Jurkat, Clone E6-1 (cell line): ENCODE measurements at regions not wholly inside any gene's neighbourhood (a gene's known extent, or its start where the extent isn't known, plus 50 kb on each side); places are given as distances from the start of the nearest gene placed in this dataset.

Experiments
- DNase-seq: peaks from one replicate; pipeline ENCODE4 v3.0.0-alpha.2; 2011; ENCODE audit warnings: low read depth, low spot score
- H3K4me3 ChIP-seq: 2 replicates; pipeline ENCODE4 v1.5.1; 2011; ENCODE audit warnings: mild to moderate bottlenecking, low read length, control low read depth, moderate library complexity

- H3K4me3 ChIP-seq, result no peak overlapping the region
- no peak for DNase-seq
Observed at GRCh38 chr14:51436630-51437029, 196.6 kb downstream of the TMX1 start.

- DNase-seq, result no peak
- no peak overlapping the region for H3K4me3 ChIP-seq
Observed at GRCh38 chr14:51439896-51440295, 199.8 kb downstream of the TMX1 start.

- no peak for DNase-seq
- H3K4me3 ChIP-seq, result no peak overlapping the region
Observed at GRCh38 chr14:51441001-51441400, 201.0 kb downstream of the TMX1 start.

- no peak overlapping the region for H3K4me3 ChIP-seq
- DNase-seq, result no peak
Observed at GRCh38 chr14:51442513-51443175, 202.6 kb downstream of the TMX1 start.

GRCh38 chr14:51443195-51444018 is 203.4 kb downstream of the TMX1 start:
- no peak for DNase-seq
- H3K4me3 ChIP-seq, result no peak overlapping the region

GRCh38 chr14:51444353-51445000 is 204.4 kb downstream of the TMX1 start:
- DNase-seq, result no peak
- H3K4me3 ChIP-seq, result no peak overlapping the region

- no peak overlapping the region for H3K4me3 ChIP-seq
- DNase-seq, result no peak
Observed at GRCh38 chr14:51445001-51445390, 204.9 kb downstream of the TMX1 start.

GRCh38 chr14:51446771-51447170 is 204.9 kb upstream of the FRMD6 start:
- no peak for DNase-seq
- H3K4me3 ChIP-seq, result no peak overlapping the region

- no peak for DNase-seq
- no peak overlapping the region for H3K4me3 ChIP-seq
Observed at GRCh38 chr14:51447411-51447810, 204.3 kb upstream of the FRMD6 start.

GRCh38 chr14:51448831-51449670 is 202.7 kb upstream of the FRMD6 start:
- DNase-seq, result no peak

GRCh38 chr14:51449681-51450080 is 202.0 kb upstream of the FRMD6 start:
- DNase-seq, result no peak
- no peak overlapping the region for H3K4me3 ChIP-seq

More at GRCh38 chr14:51448831-51449670, 202.7 kb upstream of the FRMD6 start:
- H3K4me3 ChIP-seq, result no peak overlapping the region

GRCh38 chr14:51451561-51451960 is 200.1 kb upstream of the FRMD6 start:
- no peak overlapping the region for H3K4me3 ChIP-seq
- no peak for DNase-seq

GRCh38 chr14:51453869-51454268 is 197.8 kb upstream of the FRMD6 start:
- DNase-seq, result no peak
- no peak overlapping the region for H3K4me3 ChIP-seq

- DNase-seq, result no peak
- H3K4me3 ChIP-seq, result no peak overlapping the region
Observed at GRCh38 chr14:51454351-51454750, 197.4 kb upstream of the FRMD6 start.

GRCh38 chr14:51455041-51455835 is 196.5 kb upstream of the FRMD6 start:
- DNase-seq, result no peak
- no peak overlapping the region for H3K4me3 ChIP-seq

GRCh38 chr14:51457843-51458562 is 193.7 kb upstream of the FRMD6 start:
- no peak for DNase-seq
- no peak overlapping the region for H3K4me3 ChIP-seq

- DNase-seq, result no peak
- H3K4me3 ChIP-seq, result no peak overlapping the region
Observed at GRCh38 chr14:51458563-51458955, 193.2 kb upstream of the FRMD6 start.

GRCh38 chr14:51460011-51460410 is 191.7 kb upstream of the FRMD6 start:
- DNase-seq, result no peak
- no peak overlapping the region for H3K4me3 ChIP-seq
